HG03571 (cell line): ENCODE measurements at regions not wholly inside any gene's neighbourhood (a gene's known extent, or its start where the extent isn't known, plus 50 kb on each side); places are given as distances from the start of the nearest gene placed in this dataset.
"Not testable (repeated sequence)": the region's sequence is repeated elsewhere in the genome, so short reads cannot be mapped to it uniquely, and the experiment has no call there.

Source experiments
- ATAC-seq: cut with Tn5 transposase; IDR thresholded peaks from one replicate; pipeline ENCODE4 v1.9.1; 2021; ENCODE audit not compliant: unreplicated experiment

DNA sequence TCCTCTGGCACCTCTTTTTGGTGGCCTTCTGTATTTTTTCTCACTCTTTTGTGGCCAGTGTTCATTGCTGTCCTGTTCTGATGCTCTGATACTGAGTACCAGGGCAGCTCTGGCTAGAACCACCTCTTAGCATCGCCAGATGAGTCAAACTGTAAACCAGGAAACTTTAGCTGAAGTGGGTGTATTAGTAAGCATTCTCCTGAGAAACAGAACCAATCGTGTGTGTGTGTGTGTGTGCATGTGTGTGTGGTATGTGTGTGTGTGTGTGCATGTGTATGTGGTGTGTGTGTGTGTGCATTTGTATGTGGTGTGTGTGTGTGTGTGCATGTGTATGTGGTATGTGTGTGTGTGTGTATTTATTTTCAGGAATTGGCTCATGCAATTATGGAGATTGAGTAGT lies 166.3 kb upstream of the SKOR2 start:
- ATAC-seq: no peak

- no peak for ATAC-seq
Observed at GRCh38 chr18:47415881-47416280, 164.4 kb upstream of the SKOR2 start.

DNA sequence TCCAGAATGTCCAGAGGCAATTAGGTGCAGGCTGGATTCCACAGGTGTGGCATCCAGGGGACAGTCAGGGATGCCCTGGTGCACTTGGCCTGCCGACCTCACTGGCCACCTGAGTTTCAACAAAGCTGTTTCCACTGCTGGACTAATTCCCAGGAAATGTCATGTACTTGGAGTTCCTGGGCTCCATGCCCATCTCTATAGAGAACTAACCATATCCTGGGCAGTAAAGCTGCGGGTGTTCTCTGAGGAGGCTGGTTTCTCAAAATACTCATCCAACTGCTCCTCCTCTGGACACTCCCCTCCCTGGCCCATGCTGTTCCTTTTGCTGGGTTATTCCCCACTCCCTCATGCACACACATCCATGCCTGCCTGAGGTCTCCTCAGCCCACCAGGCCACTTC lies 161.9 kb upstream of the SKOR2 start:
- ATAC-seq: no peak

- no peak for ATAC-seq
Observed at GRCh38 chr18:47412924-47413323, 161.5 kb upstream of the SKOR2 start.

- no peak for ATAC-seq
Observed at GRCh38 chr18:47411159-47411558, 159.7 kb upstream of the SKOR2 start.

DNA sequence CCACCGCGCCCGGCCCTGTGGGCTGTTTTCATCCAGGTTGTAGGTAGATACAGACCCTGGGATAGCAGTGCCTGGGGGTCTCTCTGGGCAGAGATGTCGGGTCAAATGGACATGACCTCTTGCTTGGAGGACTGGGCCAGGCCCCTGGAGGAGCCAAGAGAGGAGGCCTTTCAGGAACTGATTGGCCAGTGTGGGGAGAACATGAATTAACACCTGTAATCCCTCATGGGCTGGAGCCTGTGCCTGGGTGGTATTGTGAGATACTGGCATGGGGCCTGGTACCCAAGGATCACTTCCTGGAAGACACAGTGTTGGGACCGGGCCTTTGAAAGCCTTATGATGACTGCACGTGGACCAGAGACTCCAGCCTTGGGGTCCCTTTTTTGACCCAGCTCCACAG lies 158.7 kb upstream of the SKOR2 start:
- no peak for ATAC-seq

GRCh38 chr18:47409519-47409918 lies 158.1 kb upstream of the SKOR2 start:
- no peak for ATAC-seq

GRCh38 chr18:47407736-47408135 lies 156.3 kb upstream of the SKOR2 start:
- ATAC-seq: no peak

- no peak for ATAC-seq
Observed at GRCh38 chr18:47404845-47405244, 153.4 kb upstream of the SKOR2 start.

- no peak for ATAC-seq
Observed at GRCh38 chr18:47403949-47404348, 152.5 kb upstream of the SKOR2 start.

DNA sequence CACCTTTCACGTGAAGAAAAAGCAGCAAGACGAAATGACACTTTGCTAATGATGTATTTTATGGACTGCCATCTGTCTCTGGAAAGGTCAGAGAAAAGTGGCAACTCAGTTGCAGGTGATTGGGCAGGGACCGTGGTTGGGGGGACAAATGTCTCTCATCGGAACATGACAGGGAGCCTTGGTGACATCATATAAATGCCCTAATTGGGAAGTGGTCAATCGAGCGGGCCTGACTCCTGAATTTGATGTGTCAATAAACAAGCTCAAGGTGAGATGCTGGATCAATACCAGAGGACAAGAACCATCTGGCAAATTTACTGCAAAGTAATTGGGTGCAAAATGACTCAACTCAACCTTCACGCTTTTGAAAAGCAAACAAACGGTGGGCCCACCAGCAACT lies 151.9 kb upstream of the SKOR2 start:
- ATAC-seq: no peak

GRCh38 chr18:47399475-47399874 lies 148.0 kb upstream of the SKOR2 start:
- no peak for ATAC-seq

- no peak for ATAC-seq
Observed at GRCh38 chr18:47397671-47398319, 146.3 kb upstream of the SKOR2 start.

DNA sequence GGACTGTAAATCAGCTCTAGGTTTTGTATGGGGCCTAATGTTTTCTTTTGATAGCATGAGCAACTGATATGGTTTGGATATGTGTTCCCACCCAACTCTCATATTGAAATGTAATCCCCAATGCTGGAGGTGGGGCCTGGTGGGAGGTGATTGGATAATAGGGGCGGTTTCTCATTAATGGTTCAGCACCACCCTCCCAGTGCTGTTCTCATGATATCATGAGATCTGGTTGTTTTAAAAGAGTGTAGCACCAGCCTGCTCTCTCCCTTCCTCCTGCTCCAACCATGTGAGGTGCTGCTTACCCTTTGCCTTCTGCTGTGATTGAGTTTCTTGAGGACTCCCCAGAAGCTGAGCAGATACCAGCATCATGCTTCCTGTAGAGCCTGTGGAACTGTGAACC lies 140.2 kb upstream of the SKOR2 start:
- no peak for ATAC-seq

DNA sequence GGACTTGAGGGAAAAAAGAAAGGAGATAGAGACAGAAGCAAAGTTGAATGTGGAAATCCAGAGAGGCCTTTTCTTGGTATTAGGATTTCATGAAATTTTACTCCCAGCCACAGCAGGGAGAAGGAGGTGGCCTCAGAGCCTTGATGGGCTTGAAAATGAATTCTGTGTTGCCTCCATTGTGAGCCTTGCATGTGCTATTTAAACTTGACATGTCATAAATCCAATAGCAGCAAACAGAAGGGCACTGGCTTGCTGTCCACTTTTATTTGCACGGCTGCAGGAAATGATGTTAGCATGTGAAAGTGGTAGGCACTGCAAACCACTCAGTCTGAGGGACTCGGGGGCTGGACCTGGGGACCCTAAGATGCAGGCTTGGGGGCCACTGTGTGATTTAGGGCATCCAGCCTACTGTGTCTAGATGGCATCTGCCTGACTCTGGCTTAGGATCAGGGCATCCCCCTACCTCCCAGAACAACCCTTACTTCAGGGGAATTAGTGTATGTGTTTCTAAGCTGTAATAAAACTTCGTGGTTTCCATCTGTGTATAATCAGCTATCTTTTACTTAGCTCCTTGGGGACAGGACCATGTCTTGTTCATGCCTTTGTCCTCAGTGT lies 139.1 kb upstream of the SKOR2 start:
- no peak for ATAC-seq

DNA sequence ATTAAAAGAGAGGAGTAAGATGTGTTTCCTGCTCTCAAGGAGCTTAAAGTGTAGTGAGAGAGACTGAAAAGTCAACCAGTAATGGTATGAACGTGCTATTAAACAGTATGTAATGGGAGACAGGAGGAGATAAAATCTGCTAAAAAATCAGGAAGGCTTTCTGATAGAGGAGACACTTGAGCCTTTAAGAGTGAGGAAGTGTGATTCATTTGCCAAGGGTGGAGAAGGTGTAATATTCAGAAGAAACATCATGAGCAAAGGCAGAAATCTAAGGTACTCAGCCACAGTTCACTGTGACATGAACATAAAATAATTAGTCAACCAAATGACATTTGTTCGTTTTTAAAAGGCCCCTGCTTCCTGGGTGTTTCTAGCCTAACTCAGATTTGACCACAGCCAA lies 137.8 kb upstream of the SKOR2 start:
- no peak for ATAC-seq

DNA sequence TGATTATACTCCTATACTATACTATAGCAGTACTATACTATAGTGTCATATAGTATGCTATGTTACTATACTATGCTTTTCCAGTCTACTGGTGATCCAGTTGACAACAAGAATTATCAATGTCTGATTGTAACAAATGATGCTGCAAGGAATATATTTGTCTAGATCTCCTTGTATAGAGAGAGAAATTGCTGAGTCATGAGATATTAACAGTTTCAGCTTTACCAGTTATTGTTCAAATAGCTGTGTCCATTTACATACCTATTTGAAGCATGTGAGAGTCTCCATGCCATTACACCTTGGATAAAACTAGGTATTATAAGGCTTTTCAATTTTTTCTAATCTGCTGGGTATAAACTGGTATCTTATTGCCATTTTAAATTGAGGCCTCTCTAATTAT lies 136.4 kb upstream of the SKOR2 start:
- ATAC-seq: no peak

GRCh38 chr18:47383729-47384128 lies 132.3 kb upstream of the SKOR2 start:
- ATAC-seq: no peak

- no peak for ATAC-seq
Observed at GRCh38 chr18:47381975-47382570, 130.6 kb upstream of the SKOR2 start.

DNA sequence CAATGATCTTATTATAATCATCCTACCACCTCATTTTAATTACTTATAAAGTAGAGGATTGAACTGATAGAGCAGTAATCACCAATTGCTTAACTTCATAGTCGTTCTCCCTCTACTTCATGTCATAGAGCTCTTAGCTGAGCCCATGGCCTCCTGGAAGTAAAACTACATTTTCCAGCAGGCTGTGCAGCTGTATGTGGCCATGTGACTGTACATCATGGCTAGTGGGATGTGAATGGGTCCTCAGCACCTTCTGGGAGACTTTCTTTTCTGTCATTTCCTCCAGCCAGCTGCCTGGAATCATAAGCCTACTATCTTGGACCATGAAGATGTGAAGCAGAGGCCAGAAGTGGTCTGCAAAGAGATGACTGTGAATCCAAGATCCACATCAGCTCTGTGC lies 128.7 kb upstream of the SKOR2 start:
- no peak for ATAC-seq

DNA sequence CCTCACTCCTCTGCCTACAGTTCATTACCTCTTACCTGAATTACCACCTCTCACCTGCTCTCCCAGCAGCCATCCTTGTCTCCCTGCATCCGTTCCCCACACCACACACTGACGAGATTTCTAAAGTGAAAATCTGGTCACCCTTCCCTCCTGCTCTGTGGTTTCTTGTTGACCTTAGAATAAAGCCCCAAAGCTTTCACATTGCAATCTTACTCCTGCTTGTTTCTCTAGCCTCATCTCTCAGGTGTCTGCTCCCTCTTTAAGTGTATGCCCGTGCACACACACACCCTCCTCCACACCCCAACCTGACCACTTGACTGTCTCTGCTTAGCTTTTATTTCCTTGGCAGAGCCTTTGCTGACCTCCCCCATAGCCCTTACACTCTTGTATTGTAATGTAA lies 122.0 kb upstream of the SKOR2 start:
- ATAC-seq: no peak

DNA sequence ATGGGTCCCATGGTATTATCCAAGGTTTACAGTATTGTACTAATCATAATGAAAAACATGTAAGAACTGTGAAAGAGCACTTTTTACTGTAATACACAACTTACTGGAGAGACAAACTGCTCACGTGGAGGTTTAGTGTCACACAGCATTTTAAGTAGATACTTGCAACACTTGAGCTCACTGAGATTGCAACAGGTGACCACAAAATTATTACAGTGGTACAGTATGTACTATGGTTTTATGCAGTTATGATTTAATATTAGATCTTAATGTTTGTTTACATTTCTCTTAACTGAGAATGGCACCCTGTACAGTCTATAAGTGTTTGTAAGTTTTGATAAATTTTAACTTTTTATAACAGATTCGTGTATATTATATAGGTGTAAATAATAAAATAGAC lies 118.6 kb upstream of the SKOR2 start:
- no peak for ATAC-seq

DNA sequence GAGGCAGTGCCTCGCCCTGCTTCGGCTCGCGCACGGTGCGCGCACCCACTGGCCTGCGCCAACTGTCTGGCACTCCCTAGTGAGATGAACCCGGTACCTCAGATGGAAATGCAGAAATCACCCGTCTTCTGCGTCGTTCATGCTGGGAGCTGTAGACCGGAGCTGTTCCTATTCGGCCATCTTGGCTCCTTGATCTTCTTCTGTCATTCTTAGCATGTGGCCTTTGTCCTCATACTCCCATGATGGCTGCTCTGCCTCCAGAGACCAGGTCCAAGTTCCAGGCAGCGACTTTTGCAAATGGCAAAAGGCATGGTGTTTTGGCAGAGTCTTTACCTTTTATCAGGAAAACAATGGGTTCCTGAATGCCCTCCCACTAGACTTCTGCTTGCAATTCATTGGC lies 102.6 kb upstream of the SKOR2 start:
- ATAC-seq: not testable (repeated sequence)
